ENCODE measurements at regions not wholly inside any gene's neighbourhood (a gene's known extent, or its start where the extent isn't known, plus 50 kb on each side); places are given as distances from the start of the nearest gene placed in this dataset.

DNA sequence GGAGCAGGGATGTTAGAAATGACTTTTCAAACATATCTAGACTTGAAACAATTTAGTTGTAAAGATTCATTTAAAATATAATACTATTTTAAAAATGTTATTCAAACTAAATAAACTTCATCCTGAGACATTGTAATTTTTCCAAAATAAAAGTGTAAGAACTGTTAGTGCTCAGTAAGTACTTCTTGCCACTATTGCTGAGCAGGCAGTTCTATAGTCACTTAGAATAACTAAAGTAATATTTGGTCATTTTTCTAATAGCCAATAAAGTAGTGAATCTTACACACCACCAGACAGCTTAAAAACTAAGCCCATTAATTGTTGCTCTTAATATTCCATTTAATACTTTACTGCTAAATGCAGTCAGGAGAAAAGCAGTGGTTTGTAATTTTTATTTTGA is 1120.0 kb upstream of the CDH10 start:
- Histone ChIP-seq H3K9me3 (ENCODE audit: control insufficient read depth, low read length) (no peaks in the 10 kb centered on the region), H3K27me3 (replicated peaks; ENCODE audit: control insufficient read depth, insufficient read depth, low read length) (no peaks in the 10 kb centered on the region), H3K36me3 (ENCODE audit: control insufficient read depth, insufficient read depth, low read length, severe bottlenecking) (no peaks in the 10 kb centered on the region), H3K9ac (ENCODE audit: low read length) (no peak overlapping the region), H3K4me1 (ENCODE audit: control insufficient read depth, insufficient read depth, low read length) (no peaks in the 10 kb centered on the region), H3K4me3 (ENCODE audit: low read length) (no peak overlapping the region)
- DNase-seq (ENCODE audit: low read depth), result no peak

DNA sequence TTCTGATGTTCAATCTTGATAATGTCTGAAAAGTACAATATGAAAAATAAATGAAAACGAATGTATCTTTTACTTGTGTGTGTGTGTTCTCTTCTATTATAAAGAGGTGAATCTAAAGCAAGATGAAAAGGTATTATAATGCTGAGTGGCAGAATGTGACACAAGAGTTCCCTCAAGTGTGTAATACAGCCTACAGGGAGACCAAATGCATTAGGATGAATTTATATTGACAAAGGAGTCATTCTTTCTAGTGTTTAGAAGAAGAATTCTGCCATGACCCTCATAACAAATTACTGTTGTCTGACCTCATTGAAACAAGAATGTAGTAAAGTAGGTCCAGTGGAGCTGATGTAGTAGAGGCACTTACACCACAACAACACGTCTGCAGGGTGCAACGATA is 1119.0 kb upstream of the CDH10 start:
- DNase-seq (ENCODE audit: low read depth), result no peak
- H3K4me1 ChIP-seq (ENCODE audit: control insufficient read depth, insufficient read depth, low read length), result no peaks in the 10 kb centered on the region
- H3K9ac ChIP-seq (ENCODE audit: low read length), result no peak overlapping the region
- H3K36me3 ChIP-seq (ENCODE audit: control insufficient read depth, insufficient read depth, low read length, severe bottlenecking), result no peaks in the 10 kb centered on the region
- no peaks in the 10 kb centered on the region for H3K9me3 ChIP-seq (ENCODE audit: control insufficient read depth, low read length)
- H3K27me3 ChIP-seq (replicated peaks; ENCODE audit: control insufficient read depth, insufficient read depth, low read length), result no peaks in the 10 kb centered on the region
- no peak overlapping the region for H3K4me3 ChIP-seq (ENCODE audit: low read length)

GRCh38 chr5:25754895-25755294 is 1110.1 kb upstream of the CDH10 start:
- Histone ChIP-seq H3K27me3 (replicated peaks; ENCODE audit: control insufficient read depth, insufficient read depth, low read length) (no peaks in the 10 kb centered on the region), H3K9me3 (ENCODE audit: control insufficient read depth, low read length) (peaks cover 18% of the 10 kb centered on the region), H3K4me1 (ENCODE audit: control insufficient read depth, insufficient read depth, low read length) (no peaks in the 10 kb centered on the region), H3K36me3 (ENCODE audit: control insufficient read depth, insufficient read depth, low read length, severe bottlenecking) (no peaks in the 10 kb centered on the region), H3K9ac (ENCODE audit: low read length) (no peak overlapping the region), H3K4me3 (ENCODE audit: low read length) (no peak overlapping the region)
- DNase-seq (ENCODE audit: low read depth), result no peak

DNA sequence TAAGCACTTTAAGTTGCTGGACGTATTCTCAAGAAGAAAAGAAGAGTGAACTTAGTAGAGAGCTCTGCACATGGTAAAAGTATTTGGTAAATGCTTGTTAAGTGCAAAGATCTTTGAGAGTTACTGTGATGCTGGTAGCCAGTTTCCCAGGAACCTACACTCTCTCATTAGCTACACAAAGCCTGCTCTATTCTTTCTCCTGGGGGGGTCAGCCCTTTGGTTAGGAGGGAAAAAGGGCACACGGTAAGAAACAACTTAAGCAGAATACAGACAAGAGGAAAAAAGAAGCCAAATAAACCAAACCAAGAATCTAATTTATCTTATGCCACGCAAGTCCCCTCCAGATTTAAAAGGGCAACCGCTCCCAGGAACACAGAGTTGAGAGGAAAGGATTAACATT is 1100.1 kb upstream of the CDH10 start:
- no peak overlapping the region for H3K9ac ChIP-seq (ENCODE audit: low read length)
- H3K4me1 ChIP-seq (ENCODE audit: control insufficient read depth, insufficient read depth, low read length), result no peaks in the 10 kb centered on the region
- H3K9me3 ChIP-seq (ENCODE audit: control insufficient read depth, low read length), result no peaks in the 10 kb centered on the region
- H3K36me3 ChIP-seq (ENCODE audit: control insufficient read depth, insufficient read depth, low read length, severe bottlenecking), result no peaks in the 10 kb centered on the region
- no peak overlapping the region for H3K4me3 ChIP-seq (ENCODE audit: low read length)
- H3K27me3 ChIP-seq (replicated peaks; ENCODE audit: control insufficient read depth, insufficient read depth, low read length), result no peaks in the 10 kb centered on the region
- no peak for DNase-seq (ENCODE audit: low read depth)

DNA sequence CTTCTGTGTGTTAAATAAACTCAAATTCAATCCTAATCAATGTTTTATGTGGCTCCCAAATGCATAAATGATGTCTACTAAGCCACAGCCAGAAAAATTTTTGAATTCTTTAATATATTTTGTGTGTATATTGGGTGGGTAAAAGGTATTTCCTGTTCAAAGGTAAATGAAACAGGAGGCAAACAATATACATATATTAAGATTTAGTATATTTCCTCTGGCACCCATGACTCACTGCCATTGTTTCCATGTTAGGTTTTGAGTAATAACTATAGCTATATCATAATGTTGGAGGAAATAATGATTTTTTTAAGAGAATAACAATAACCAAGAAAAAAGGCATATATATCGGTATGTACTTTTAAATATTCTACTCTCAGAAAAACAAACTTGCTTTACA is 1071.9 kb upstream of the CDH10 start:
- Histone ChIP-seq H3K4me3 (ENCODE audit: low read length) (no peak overlapping the region), H3K9me3 (ENCODE audit: control insufficient read depth, low read length) (no peaks in the 10 kb centered on the region), H3K36me3 (ENCODE audit: control insufficient read depth, insufficient read depth, low read length, severe bottlenecking) (no peaks in the 10 kb centered on the region), H3K9ac (ENCODE audit: low read length) (no peak overlapping the region), H3K4me1 (ENCODE audit: control insufficient read depth, insufficient read depth, low read length) (no peaks in the 10 kb centered on the region), H3K27me3 (replicated peaks; ENCODE audit: control insufficient read depth, insufficient read depth, low read length) (no peaks in the 10 kb centered on the region)
- DNase-seq (ENCODE audit: low read depth), result no peak

DNA sequence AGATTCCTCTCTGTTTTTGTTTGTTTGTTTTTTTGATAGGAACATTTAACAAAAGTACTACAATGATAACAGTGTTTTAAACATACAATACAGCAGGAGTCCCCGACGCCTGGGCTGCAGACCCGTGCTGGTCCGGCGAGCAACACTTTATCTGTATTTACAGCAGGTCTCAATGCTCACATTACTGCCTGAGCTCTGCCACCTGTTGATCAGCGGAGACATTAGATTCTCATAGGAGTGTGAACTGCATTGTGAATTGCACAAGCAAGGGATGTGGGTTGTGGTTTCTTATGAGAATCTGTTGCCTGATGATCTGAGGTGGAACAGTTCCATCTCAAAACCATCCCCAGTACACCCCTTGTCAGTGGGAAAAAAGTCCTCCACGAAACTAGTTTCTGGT is 1068.5 kb upstream of the CDH10 start:
- Histone ChIP-seq H3K27me3 (replicated peaks; ENCODE audit: control insufficient read depth, insufficient read depth, low read length) (no peaks in the 10 kb centered on the region), H3K4me3 (ENCODE audit: low read length) (no peak overlapping the region), H3K9me3 (ENCODE audit: control insufficient read depth, low read length) (no peaks in the 10 kb centered on the region), H3K4me1 (ENCODE audit: control insufficient read depth, insufficient read depth, low read length) (no peaks in the 10 kb centered on the region), H3K36me3 (ENCODE audit: control insufficient read depth, insufficient read depth, low read length, severe bottlenecking) (no peaks in the 10 kb centered on the region), H3K9ac (ENCODE audit: low read length) (no peak overlapping the region)
- DNase-seq (ENCODE audit: low read depth), result no peak

GRCh38 chr5:25707093-25707492 is 1062.3 kb upstream of the CDH10 start:
- Histone ChIP-seq H3K4me1 (ENCODE audit: control insufficient read depth, insufficient read depth, low read length) (no peaks in the 10 kb centered on the region), H3K36me3 (ENCODE audit: control insufficient read depth, insufficient read depth, low read length, severe bottlenecking) (no peaks in the 10 kb centered on the region), H3K27me3 (replicated peaks; ENCODE audit: control insufficient read depth, insufficient read depth, low read length) (no peaks in the 10 kb centered on the region), H3K4me3 (ENCODE audit: low read length) (no peak overlapping the region), H3K9me3 (ENCODE audit: control insufficient read depth, low read length) (no peaks in the 10 kb centered on the region), H3K9ac (ENCODE audit: low read length) (no peak overlapping the region)
- DNase-seq (ENCODE audit: low read depth), result no peak

DNA sequence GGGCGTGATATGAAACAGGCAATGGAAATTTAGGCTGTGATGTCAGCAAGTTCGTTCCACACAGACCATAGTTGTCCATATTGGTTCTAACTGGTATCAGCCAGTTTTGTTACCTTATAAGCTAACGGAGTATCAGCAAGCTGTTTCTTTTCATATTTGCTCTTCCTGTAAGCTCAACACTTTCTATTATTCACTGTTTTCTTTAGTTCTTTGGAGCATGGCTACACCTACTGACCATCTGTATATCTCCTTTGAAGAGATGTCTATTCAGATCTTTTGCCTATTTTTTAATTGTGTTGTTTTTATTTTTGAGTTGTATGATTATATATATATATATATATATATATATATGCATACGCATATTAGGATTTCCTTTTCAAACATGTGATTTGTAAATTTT is 1057.2 kb upstream of the CDH10 start:
- no peaks in the 10 kb centered on the region for H3K9me3 ChIP-seq (ENCODE audit: control insufficient read depth, low read length)
- H3K36me3 ChIP-seq (ENCODE audit: control insufficient read depth, insufficient read depth, low read length, severe bottlenecking), result no peaks in the 10 kb centered on the region
- no peak overlapping the region for H3K4me3 ChIP-seq (ENCODE audit: low read length)
- no peak for DNase-seq (ENCODE audit: low read depth)
- no peak overlapping the region for H3K9ac ChIP-seq (ENCODE audit: low read length)
- H3K27me3 ChIP-seq (replicated peaks; ENCODE audit: control insufficient read depth, insufficient read depth, low read length), result no peaks in the 10 kb centered on the region
- H3K4me1 ChIP-seq (ENCODE audit: control insufficient read depth, insufficient read depth, low read length), result no peaks in the 10 kb centered on the region

- DNase-seq (ENCODE audit: low read depth), result no peak
- Histone ChIP-seq H3K9ac (ENCODE audit: low read length) (no peak overlapping the region), H3K4me1 (ENCODE audit: control insufficient read depth, insufficient read depth, low read length) (no peaks in the 10 kb centered on the region), H3K9me3 (ENCODE audit: control insufficient read depth, low read length) (no peaks in the 10 kb centered on the region), H3K4me3 (ENCODE audit: low read length) (no peak overlapping the region), H3K36me3 (ENCODE audit: control insufficient read depth, insufficient read depth, low read length, severe bottlenecking) (no peaks in the 10 kb centered on the region), H3K27me3 (replicated peaks; ENCODE audit: control insufficient read depth, insufficient read depth, low read length) (no peaks in the 10 kb centered on the region)
Observed at GRCh38 chr5:25694801-25695200, 1050.0 kb upstream of the CDH10 start.

DNA sequence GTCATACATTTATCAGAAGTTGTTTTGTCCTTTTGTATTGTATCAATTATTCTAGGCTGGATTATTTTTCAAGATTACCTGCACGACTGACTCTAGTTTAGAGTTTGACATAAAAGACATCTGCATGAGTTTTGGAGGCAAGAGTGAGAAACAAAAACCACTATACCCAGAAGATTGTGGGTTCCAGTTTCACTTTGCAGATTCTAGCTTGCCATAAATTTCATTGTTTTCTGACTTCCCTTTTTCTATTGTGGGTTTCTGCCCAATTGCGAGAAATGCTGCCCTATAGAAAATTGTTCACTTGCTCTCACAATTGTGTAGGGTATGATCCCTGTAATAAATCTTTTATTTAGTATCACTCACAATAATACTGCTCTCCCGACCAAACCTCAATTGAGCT is 1043.4 kb upstream of the CDH10 start:
- Histone ChIP-seq H3K4me1 (ENCODE audit: control insufficient read depth, insufficient read depth, low read length) (no peaks in the 10 kb centered on the region), H3K27me3 (replicated peaks; ENCODE audit: control insufficient read depth, insufficient read depth, low read length) (no peaks in the 10 kb centered on the region), H3K9me3 (ENCODE audit: control insufficient read depth, low read length) (no peaks in the 10 kb centered on the region), H3K4me3 (ENCODE audit: low read length) (no peak overlapping the region), H3K9ac (ENCODE audit: low read length) (no peak overlapping the region), H3K36me3 (ENCODE audit: control insufficient read depth, insufficient read depth, low read length, severe bottlenecking) (no peaks in the 10 kb centered on the region)
- DNase-seq (ENCODE audit: low read depth), result no peak

GRCh38 chr5:25669645-25670401 is 1025.0 kb upstream of the CDH10 start:
- no peaks in the 10 kb centered on the region for H3K27me3 ChIP-seq (replicated peaks; ENCODE audit: control insufficient read depth, insufficient read depth, low read length)

GRCh38 chr5:25662610-25663009 is 1017.8 kb upstream of the CDH10 start:
- H3K4me1 ChIP-seq (ENCODE audit: control insufficient read depth, insufficient read depth, low read length), result no peaks in the 10 kb centered on the region
- H3K36me3 ChIP-seq (ENCODE audit: control insufficient read depth, insufficient read depth, low read length, severe bottlenecking), result no peaks in the 10 kb centered on the region
- no peaks in the 10 kb centered on the region for H3K27me3 ChIP-seq (replicated peaks; ENCODE audit: control insufficient read depth, insufficient read depth, low read length)
- H3K9me3 ChIP-seq (ENCODE audit: control insufficient read depth, low read length), result peaks cover 15% of the 10 kb centered on the region
- no peak overlapping the region for H3K4me3 ChIP-seq (ENCODE audit: low read length)
- no peak overlapping the region for H3K9ac ChIP-seq (ENCODE audit: low read length)
- no peak for DNase-seq (ENCODE audit: low read depth)

More at GRCh38 chr5:25669645-25670401, 1025.0 kb upstream of the CDH10 start:
- no peak overlapping the region for H3K4me3 ChIP-seq (ENCODE audit: low read length)
- no peaks in the 10 kb centered on the region for H3K4me1 ChIP-seq (ENCODE audit: control insufficient read depth, insufficient read depth, low read length)
- no peaks in the 10 kb centered on the region for H3K36me3 ChIP-seq (ENCODE audit: control insufficient read depth, insufficient read depth, low read length, severe bottlenecking)
- H3K9ac ChIP-seq (ENCODE audit: low read length), result no peak overlapping the region
- no peak for DNase-seq (ENCODE audit: low read depth)
- H3K9me3 ChIP-seq (ENCODE audit: control insufficient read depth, low read length), result peaks cover 2% of the 10 kb centered on the region
